GM10248 (cell line): ENCODE measurements at regions not wholly inside any gene's neighbourhood (a gene's known extent, or its start where the extent isn't known, plus 50 kb on each side); places are given as distances from the start of the nearest gene placed in this dataset.

Source experiments
- CTCF ChIA-PET: fragments of 300-600 bp; sonication (Branson Sonifier 250); formaldehyde crosslinking; extraction: SDS; loops from one replicate; lab custom pipeline; 2021; ENCODE audit warnings: antibody characterized with exemption; lab: Yijun Ruan, JAX
- POLR2A ChIA-PET: fragments of 350-650 bp; sonication (Branson Sonifier 250); formaldehyde crosslinking; extraction: SDS; loops from one replicate; lab custom pipeline; 2020; ENCODE audit warnings: antibody characterized with exemption; lab: Yijun Ruan, JAX
- DNase-seq: peaks from one replicate; pipeline ENCODE4 v3.0.0; 2012; ENCODE audit errors: extremely low spot score
- CTCF ChIP-seq: IDR thresholded peaks from 2 replicates; pipeline ENCODE4 v1.5.1; 2012; ENCODE audit warnings: mild to moderate bottlenecking, low read depth; ENCODE audit errors: extremely low read depth, missing control alignments, control extremely low read depth

GRCh38 chr3:81913886-81914663 lies 152.6 kb upstream of the GBE1 start:
- TF ChIP-seq CTCF = no peak
- POLR2A ChIA-PET = no interaction called here
- CTCF ChIA-PET = interaction anchor here (1.0 kb wide), 1 partner anchor 8 kb away, joined by 3 read pairs; no protein-coding TSS in a partner anchor

GRCh38 chr3:81911221-81911620 lies 149.8 kb upstream of the GBE1 start:
- TF ChIP-seq CTCF = no peak
- no peak for DNase-seq
- ChIA-PET POLR2A (no interaction called here), CTCF (interaction anchor here (1.0 to 4.7 kb wide), 12 partner anchors 9 to 221 kb away, joined by 3 to 53 read pairs (median 4); no protein-coding TSS in a partner anchor)

More at GRCh38 chr3:81913886-81914663, 152.6 kb upstream of the GBE1 start:
- no peak for DNase-seq

GRCh38 chr3:81910244-81910852 lies 148.9 kb upstream of the GBE1 start:
- TF ChIP-seq CTCF = peak; percentile 53
- DNase-seq = peak; percentile 8
- CTCF ChIA-PET = interaction anchor here (0.8 to 4.7 kb wide), 29 partner anchors 8 to 243 kb away, joined by 3 to 53 read pairs (median 4); partner anchors contain the start of gene GBE1
- POLR2A ChIA-PET = no interaction called here

GRCh38 chr3:81909796-81910195 lies 148.4 kb upstream of the GBE1 start:
- TF ChIP-seq CTCF = no peak

GRCh38 chr3:81908561-81908960 lies 147.1 kb upstream of the GBE1 start:
- DNase-seq = no peak
- CTCF ChIA-PET = interaction anchor here (1.3 to 4.7 kb wide), 7 partner anchors 11 to 224 kb away, joined by 5 to 53 read pairs (median 6); no protein-coding TSS in a partner anchor
- no peak for TF ChIP-seq CTCF
- POLR2A ChIA-PET = no interaction called here

More at GRCh38 chr3:81909796-81910195, 148.4 kb upstream of the GBE1 start:
- CTCF ChIA-PET = interaction anchor here (0.8 to 4.7 kb wide), 27 partner anchors 8 to 242 kb away, joined by 3 to 53 read pairs (median 4); partner anchors contain the start of gene GBE1
- no peak for DNase-seq
- POLR2A ChIA-PET = no interaction called here

GRCh38 chr3:81898336-81898735 lies 136.9 kb upstream of the GBE1 start:
- CTCF ChIA-PET = interaction anchor here (0.9 to 2.2 kb wide), 3 partner anchors 9 to 26 kb away, joined by 4 to 10 read pairs (median 4); no protein-coding TSS in a partner anchor
- no peak for TF ChIP-seq CTCF
- no peak for DNase-seq
- POLR2A ChIA-PET = no interaction called here
